Epithelial cell of esophagus (primary cell): ENCODE measurements at regions not wholly inside any gene's neighbourhood (a gene's known extent, or its start where the extent isn't known, plus 50 kb on each side); places are given as distances from the start of the nearest gene placed in this dataset.
A peak's percentile ranks its signal among the peaks of the same experiment; 100 is the strongest.

Experiments
- DNase-seq: peaks from one replicate; pipeline ENCODE4 v3.0.0; 2010; ENCODE audit warnings: low read depth
- H3K4me3 ChIP-seq: 2 replicates; pipeline ENCODE4 v1.5.1; 2011; ENCODE audit warnings: mild to moderate bottlenecking, low read length, control low read depth
- CTCF ChIP-seq: IDR thresholded peaks from 2 replicates; pipeline ENCODE4 v1.5.1; 2011; ENCODE audit warnings: low read depth, mild to moderate bottlenecking, low read length, control low read depth, inconsistent platforms; ENCODE audit not compliant: insufficient read depth; ENCODE audit errors: missing control alignments

GRCh38 chr4:11746734-11747133, 318.0 kb upstream of the HS3ST1 start:
- no peak for DNase-seq
- TF ChIP-seq CTCF: no peak
- no peak overlapping the region for H3K4me3 ChIP-seq

- no peak for TF ChIP-seq CTCF
- H3K4me3 ChIP-seq: no peak overlapping the region
- DNase-seq: no peak
Observed at GRCh38 chr4:11743976-11744375, 315.3 kb upstream of the HS3ST1 start.

GRCh38 chr4:11743236-11743635, 314.5 kb upstream of the HS3ST1 start:
- no peak for DNase-seq
- TF ChIP-seq CTCF: no peak
- no peak overlapping the region for H3K4me3 ChIP-seq

DNA sequence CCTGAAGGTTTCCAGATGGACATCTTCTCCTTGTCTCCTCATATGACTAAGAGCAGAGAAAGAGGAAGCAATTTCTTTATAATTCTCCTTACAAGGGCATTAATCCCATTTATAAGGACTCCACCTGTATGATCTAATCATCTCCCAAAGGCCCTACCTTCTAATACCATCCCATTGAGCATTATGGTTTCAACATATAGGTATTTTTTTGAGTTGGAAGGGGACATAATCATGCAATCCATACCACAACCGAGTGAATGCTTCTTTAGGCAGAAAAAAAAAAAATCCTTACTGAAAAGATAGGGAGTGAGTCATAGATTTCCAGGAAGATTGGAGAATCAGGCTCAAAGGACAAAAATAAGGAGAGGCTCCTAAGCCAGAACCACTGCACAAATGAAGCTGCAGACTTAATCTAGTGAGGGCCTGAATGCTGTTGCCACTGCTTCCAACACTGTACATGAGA, 312.5 kb upstream of the HS3ST1 start:
- TF ChIP-seq CTCF: no peak
- no peak overlapping the region for H3K4me3 ChIP-seq
- peak; percentile 46 for DNase-seq

DNA sequence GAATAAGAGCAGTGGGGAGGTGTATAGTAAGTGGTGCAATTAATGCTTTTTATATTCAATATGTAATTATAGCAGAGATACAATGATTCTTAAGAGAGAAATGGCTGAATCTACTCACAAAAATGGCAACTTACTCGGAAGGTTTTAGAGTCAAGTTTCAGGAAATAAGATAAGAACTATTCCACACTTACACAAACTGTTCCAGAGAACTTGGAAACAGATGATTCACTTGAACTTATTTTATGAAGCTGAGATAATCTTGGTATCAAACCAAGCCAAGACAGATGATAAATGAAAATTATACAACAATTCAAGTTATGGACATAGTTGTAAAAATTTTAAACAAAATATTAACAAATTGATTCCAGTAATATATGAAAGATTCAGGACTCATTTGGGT, 311.3 kb upstream of the HS3ST1 start:
- no peak overlapping the region for H3K4me3 ChIP-seq
- DNase-seq: no peak
- no peak for TF ChIP-seq CTCF

DNA sequence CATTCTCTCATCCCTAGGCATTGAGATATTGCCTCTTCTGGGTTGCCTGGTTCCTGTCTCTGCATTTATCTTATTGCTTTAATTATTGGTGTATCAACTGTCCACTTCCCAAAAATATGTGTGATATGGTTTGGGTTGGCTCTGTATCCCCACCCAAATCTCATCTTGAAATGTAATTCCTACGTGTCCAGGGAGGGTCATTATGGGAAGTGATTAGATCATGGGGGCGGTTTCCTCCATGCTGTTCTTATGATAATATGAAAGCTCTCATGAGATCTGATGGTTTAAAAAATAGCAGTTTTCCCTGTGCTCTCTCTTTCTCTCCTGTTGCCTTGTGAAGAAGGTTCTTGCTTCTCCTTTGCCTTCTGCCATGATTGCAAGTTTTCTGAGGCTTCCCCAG, 308.3 kb upstream of the HS3ST1 start:
- no peak for TF ChIP-seq CTCF
- no peak overlapping the region for H3K4me3 ChIP-seq
- DNase-seq: no peak

- H3K4me3 ChIP-seq: no peak overlapping the region
- no peak for TF ChIP-seq CTCF
Observed at GRCh38 chr4:11735651-11736050, 307.0 kb upstream of the HS3ST1 start.

More at GRCh38 chr4:11735651-11736050, 307.0 kb upstream of the HS3ST1 start:
- DNase-seq: peak; percentile 7
